ENCODE measurements at regions not wholly inside any gene's neighbourhood (a gene's known extent, or its start where the extent isn't known, plus 50 kb on each side); places are given as distances from the start of the nearest gene placed in this dataset.

DNA sequence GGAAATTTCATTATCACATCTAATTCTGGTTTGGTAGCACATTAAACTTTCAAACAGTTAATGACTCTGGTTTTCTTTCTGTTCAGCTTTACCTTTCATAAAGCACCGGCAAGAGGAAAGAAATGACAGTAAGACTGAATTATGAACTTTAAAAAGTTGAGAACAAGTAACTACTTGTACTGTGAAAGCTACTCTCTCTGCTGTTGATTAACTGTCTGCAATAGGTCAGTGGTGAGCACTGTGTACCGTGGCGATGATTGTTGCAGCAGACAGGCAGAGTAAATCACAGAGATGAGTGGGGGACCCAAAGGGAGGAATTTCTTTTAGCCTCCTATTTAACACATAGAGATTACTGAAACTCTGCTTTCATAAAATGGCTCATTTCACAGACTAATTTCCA, 74.0 kb upstream of the MEF2C start:
- Histone ChIP-seq H3K9me3 (ENCODE audit: low read length) (no peaks in the 10 kb centered on the region), H3K79me2 (replicated peaks; ENCODE audit: insufficient read depth, low read length) (no peaks in the 10 kb centered on the region), H3K4me3 (ENCODE audit: low read length) (no peak overlapping the region), H3K27ac (ENCODE audit: low read length) (no peak overlapping the region), H3K9me2 (ENCODE audit: insufficient read depth, low read length) (no peaks in the 10 kb centered on the region), H3K36me3 (ENCODE audit: insufficient read depth, low read length) (no peaks in the 10 kb centered on the region), H4K20me1 (ENCODE audit: insufficient read depth) (no peaks in the 10 kb centered on the region), H2AFZ (ENCODE audit: low read depth, low read length) (no peak overlapping the region), H3K9ac (ENCODE audit: low read length) (no peak overlapping the region), H3K4me2 (ENCODE audit: low read length) (no peak overlapping the region), H3F3A (ENCODE audit: insufficient read depth, low read length, poor library complexity, severe bottlenecking) (no peaks in the 10 kb centered on the region), H3K27me3 (ENCODE audit: insufficient read depth, low read depth, low read length) (no peaks in the 10 kb centered on the region)
- TF ChIP-seq TAF1 (IDR thresholded peaks at IDR 0.05; ENCODE audit: low read depth) (no peak), CTCF (IDR thresholded peaks at IDR 0.05; ENCODE audit: poor library complexity, severe bottlenecking) (no peak), MXI1 (conservative IDR thresholded peaks at IDR 0.05; ENCODE audit: poor library complexity, severe bottlenecking) (no peak), EP300 (conservative IDR thresholded peaks at IDR 0.05; ENCODE audit: poor library complexity, severe bottlenecking) (no peak), EZH2 (IDR thresholded peaks at IDR 0.05; ENCODE audit: borderline replicate concordance, insufficient read depth, low read length, poor library complexity, severe bottlenecking) (no peak), POLR2AphosphoS5 (IDR thresholded peaks at IDR 0.05) (no peak), RAD21 (conservative IDR thresholded peaks at IDR 0.05) (no peak), SMC3 (conservative IDR thresholded peaks at IDR 0.05; ENCODE audit: poor library complexity) (no peak)
- TF ChIP-seq, protein P1, sequence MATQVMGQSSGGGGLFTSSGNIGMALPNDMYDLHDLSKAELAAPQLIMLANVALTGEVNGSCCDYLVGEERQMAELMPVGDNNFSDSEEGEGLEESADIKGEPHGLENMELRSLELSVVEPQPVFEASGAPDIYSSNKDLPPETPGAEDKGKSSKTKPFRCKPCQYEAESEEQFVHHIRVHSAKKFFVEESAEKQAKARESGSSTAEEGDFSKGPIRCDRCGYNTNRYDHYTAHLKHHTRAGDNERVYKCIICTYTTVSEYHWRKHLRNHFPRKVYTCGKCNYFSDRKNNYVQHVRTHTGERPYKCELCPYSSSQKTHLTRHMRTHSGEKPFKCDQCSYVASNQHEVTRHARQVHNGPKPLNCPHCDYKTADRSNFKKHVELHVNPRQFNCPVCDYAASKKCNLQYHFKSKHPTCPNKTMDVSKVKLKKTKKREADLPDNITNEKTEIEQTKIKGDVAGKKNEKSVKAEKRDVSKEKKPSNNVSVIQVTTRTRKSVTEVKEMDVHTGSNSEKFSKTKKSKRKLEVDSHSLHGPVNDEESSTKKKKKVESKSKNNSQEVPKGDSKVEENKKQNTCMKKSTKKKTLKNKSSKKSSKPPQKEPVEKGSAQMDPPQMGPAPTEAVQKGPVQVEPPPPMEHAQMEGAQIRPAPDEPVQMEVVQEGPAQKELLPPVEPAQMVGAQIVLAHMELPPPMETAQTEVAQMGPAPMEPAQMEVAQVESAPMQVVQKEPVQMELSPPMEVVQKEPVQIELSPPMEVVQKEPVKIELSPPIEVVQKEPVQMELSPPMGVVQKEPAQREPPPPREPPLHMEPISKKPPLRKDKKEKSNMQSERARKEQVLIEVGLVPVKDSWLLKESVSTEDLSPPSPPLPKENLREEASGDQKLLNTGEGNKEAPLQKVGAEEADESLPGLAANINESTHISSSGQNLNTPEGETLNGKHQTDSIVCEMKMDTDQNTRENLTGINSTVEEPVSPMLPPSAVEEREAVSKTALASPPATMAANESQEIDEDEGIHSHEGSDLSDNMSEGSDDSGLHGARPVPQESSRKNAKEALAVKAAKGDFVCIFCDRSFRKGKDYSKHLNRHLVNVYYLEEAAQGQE (IDR thresholded peaks at IDR 0.05; ENCODE audit: borderline replicate concordance): no peak

DNA sequence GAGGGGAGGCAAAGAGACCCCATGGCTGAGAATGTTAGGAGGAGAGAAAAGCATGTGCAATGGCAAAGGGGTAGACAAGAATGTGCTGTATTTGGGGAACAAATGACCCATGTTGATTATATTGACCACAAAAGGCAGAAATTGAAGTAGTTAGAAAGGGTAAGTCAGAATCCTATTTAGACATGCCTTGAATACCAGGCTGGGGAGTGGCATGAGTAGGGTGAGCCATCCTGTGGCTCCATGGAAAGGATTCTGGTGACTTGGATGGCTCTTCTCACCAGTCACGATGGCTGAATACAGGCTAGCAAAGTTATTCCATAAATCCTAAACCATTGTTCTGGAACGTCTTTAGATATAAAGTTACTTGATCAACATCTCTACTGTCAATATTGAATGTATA, 73.4 kb upstream of the MEF2C start:
- Histone ChIP-seq H3K79me2 (replicated peaks; ENCODE audit: insufficient read depth, low read length) (no peaks in the 10 kb centered on the region), H3K9me3 (ENCODE audit: low read length) (no peaks in the 10 kb centered on the region), H3K27me3 (ENCODE audit: insufficient read depth, low read depth, low read length) (no peaks in the 10 kb centered on the region), H3K9me2 (ENCODE audit: insufficient read depth, low read length) (no peaks in the 10 kb centered on the region), H3K27ac (ENCODE audit: low read length) (no peak overlapping the region), H3K4me3 (ENCODE audit: low read length) (no peak overlapping the region), H3F3A (ENCODE audit: insufficient read depth, low read length, poor library complexity, severe bottlenecking) (no peaks in the 10 kb centered on the region), H3K4me2 (ENCODE audit: low read length) (no peak overlapping the region), H4K20me1 (ENCODE audit: insufficient read depth) (no peaks in the 10 kb centered on the region), H3K9ac (ENCODE audit: low read length) (no peak overlapping the region), H3K36me3 (ENCODE audit: insufficient read depth, low read length) (no peaks in the 10 kb centered on the region), H2AFZ (ENCODE audit: low read depth, low read length) (no peak overlapping the region)
- TF ChIP-seq, protein P1 (IDR thresholded peaks at IDR 0.05; ENCODE audit: borderline replicate concordance): no peak
- TF ChIP-seq SMC3 (conservative IDR thresholded peaks at IDR 0.05; ENCODE audit: poor library complexity) (no peak), MXI1 (conservative IDR thresholded peaks at IDR 0.05; ENCODE audit: poor library complexity, severe bottlenecking) (no peak), TAF1 (IDR thresholded peaks at IDR 0.05; ENCODE audit: low read depth) (no peak), CTCF (IDR thresholded peaks at IDR 0.05; ENCODE audit: poor library complexity, severe bottlenecking) (no peak), EP300 (conservative IDR thresholded peaks at IDR 0.05; ENCODE audit: poor library complexity, severe bottlenecking) (no peak), POLR2AphosphoS5 (IDR thresholded peaks at IDR 0.05) (no peak), EZH2 (IDR thresholded peaks at IDR 0.05; ENCODE audit: borderline replicate concordance, insufficient read depth, low read length, poor library complexity, severe bottlenecking) (no peak), RAD21 (conservative IDR thresholded peaks at IDR 0.05) (no peak)

Measured in neural cell (in vitro differentiated cells).